ENCODE measurements at regions not wholly inside any gene's neighbourhood (a gene's known extent, or its start where the extent isn't known, plus 50 kb on each side); places are given as distances from the start of the nearest gene placed in this dataset.

DNA sequence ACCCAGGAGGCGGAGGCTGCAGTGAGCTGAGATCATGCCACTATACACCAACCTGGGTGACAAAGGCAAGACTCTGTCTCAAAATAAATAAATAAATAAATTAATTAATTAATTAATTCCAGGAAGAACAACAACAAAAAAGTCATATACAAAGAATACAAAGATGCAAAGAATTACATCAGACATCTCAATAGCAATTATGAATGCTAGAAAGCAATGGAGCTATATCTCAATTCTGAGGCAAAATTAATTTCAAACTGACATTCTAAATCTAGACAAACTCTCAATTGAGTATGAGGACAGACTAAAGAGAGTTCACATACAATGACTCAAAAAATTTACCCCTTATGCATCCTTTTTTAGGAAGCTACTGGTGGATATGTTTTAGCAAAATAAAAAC lies 69.6 kb upstream of the CTNNB1 start:
- H3K27me3 Mint-ChIP-seq (ENCODE audit: low read depth in 3 of 3): no peaks in the 10 kb centered on the region
- Histone ChIP-seq H3K36me3 (replicated peaks in 1 of 2; ENCODE audit: control insufficient read depth in 1 of 2, insufficient read depth in 2 of 2, low read length in 2 of 2) (no peaks in the 10 kb centered on the region), H3K4me2 (replicated peaks; ENCODE audit: extremely low read depth, low read length, poor library complexity, severe bottlenecking) (no peak overlapping the region), H3K9me3 (replicated peaks in 1 of 2; ENCODE audit: control insufficient read depth in 1 of 2, insufficient read depth in 1 of 2, low read length in 2 of 2) (peaks cover 24 to 44% of the 10 kb centered on the region in 2 donors), H3K27me3 (ENCODE audit: control insufficient read depth in 2 of 2, insufficient read depth in 2 of 2, low read length in 2 of 2) (no peaks in the 10 kb centered on the region), H3K79me2 (ENCODE audit: insufficient read depth, low read length) (no peaks in the 10 kb centered on the region), H2AFZ (ENCODE audit: insufficient read depth, low read depth, low read length, poor library complexity, severe bottlenecking) (no peak overlapping the region), H3K4me3 (replicated peaks in 1 of 3; ENCODE audit: low read depth in 2 of 3, low read length in 3 of 3) (no peak overlapping the region), H3K4me1 (ENCODE audit: control insufficient read depth in 1 of 2, insufficient read depth in 2 of 2, low read length in 2 of 2) (no peaks in the 10 kb centered on the region), H3K9ac (ENCODE audit: insufficient read depth, low read length, poor library complexity, severe bottlenecking) (no peak overlapping the region), H3K27ac (ENCODE audit: low read depth in 1 of 2, low read length in 2 of 2) (no peak overlapping the region), H4K20me1 (ENCODE audit: insufficient read depth, low read length) (no peaks in the 10 kb centered on the region)
- no CpG with 5 or more reads among the region's 1 CpG for WGBS (ENCODE audit: insufficient coverage)
- no peak for TF ChIP-seq CTCF (IDR thresholded peaks at IDR 0.05)
- H3K9me3 Mint-ChIP-seq: peaks cover 19 to 58% (median 34%) of the 10 kb centered on the region in 7 donors
- DNase-seq: no peak
- no peak overlapping the region for H3K4me3 Mint-ChIP-seq
- no peak overlapping the region for H3K27ac Mint-ChIP-seq
- intact Hi-C loops (cut with micrococcal nuclease): no loop called here
- peaks cover 0 to 3% of the 10 kb centered on the region in 2 donors for H3K36me3 Mint-ChIP-seq
- H3K4me1 Mint-ChIP-seq: no peaks in the 10 kb centered on the region

GRCh38 chr3:41131224-41131623 lies 68.1 kb upstream of the CTNNB1 start:
- Mint-ChIP-seq H3K9me3 (peaks cover 16 to 51% (median 29%) of the 10 kb centered on the region in 7 donors), H3K4me3 (no peak overlapping the region), H3K4me1 (no peaks in the 10 kb centered on the region), H3K27ac (no peak overlapping the region), H3K36me3 (no peaks in the 10 kb centered on the region), H3K27me3 (ENCODE audit: low read depth in 3 of 3) (no peaks in the 10 kb centered on the region)
- peaks cover 24 to 34% of the 10 kb centered on the region in 2 donors for H3K9me3 ChIP-seq (replicated peaks in 1 of 2; ENCODE audit: control insufficient read depth in 1 of 2, insufficient read depth in 1 of 2, low read length in 2 of 2)
- H3K4me1 ChIP-seq (ENCODE audit: control insufficient read depth in 1 of 2, insufficient read depth in 2 of 2, low read length in 2 of 2): no peaks in the 10 kb centered on the region
- no peak overlapping the region for H3K4me2 ChIP-seq (replicated peaks; ENCODE audit: extremely low read depth, low read length, poor library complexity, severe bottlenecking)
- H3K4me3 ChIP-seq (replicated peaks in 1 of 3; ENCODE audit: low read depth in 2 of 3, low read length in 3 of 3): no peak overlapping the region
- no peaks in the 10 kb centered on the region for H3K27me3 ChIP-seq (ENCODE audit: control insufficient read depth in 2 of 2, insufficient read depth in 2 of 2, low read length in 2 of 2)
- no peak overlapping the region for H3K9ac ChIP-seq (ENCODE audit: insufficient read depth, low read length, poor library complexity, severe bottlenecking)
- no peak for TF ChIP-seq CTCF (IDR thresholded peaks at IDR 0.05)
- no peak overlapping the region for H2AFZ ChIP-seq (ENCODE audit: insufficient read depth, low read depth, low read length, poor library complexity, severe bottlenecking)
- H4K20me1 ChIP-seq (ENCODE audit: insufficient read depth, low read length): no peaks in the 10 kb centered on the region
- H3K27ac ChIP-seq (ENCODE audit: low read depth in 1 of 2, low read length in 2 of 2): no peak overlapping the region
- no peaks in the 10 kb centered on the region for H3K79me2 ChIP-seq (ENCODE audit: insufficient read depth, low read length)
- H3K36me3 ChIP-seq (replicated peaks in 1 of 2; ENCODE audit: control insufficient read depth in 1 of 2, insufficient read depth in 2 of 2, low read length in 2 of 2): no peaks in the 10 kb centered on the region
- no peak for DNase-seq
- intact Hi-C loops (cut with micrococcal nuclease): no loop called here
- WGBS (ENCODE audit: insufficient coverage): 96% methylated on average over 3 of the region's 3 CpGs

All from CD14-positive monocyte (primary cell).